Gastrocnemius medialis (tissue), 4 donors: ENCODE measurements at regions not wholly inside any gene's neighbourhood (a gene's known extent, or its start where the extent isn't known, plus 50 kb on each side); places are given as distances from the start of the nearest gene placed in this dataset.

Experiments used
- ATAC-seq, 2 donors: fragments of 150-250 bp; one replicate each; pipeline ENCODE4 v1.9.1; 2016
- DNase-seq, 2 donors: peaks; one replicate each; pipeline ENCODE4 v3.0.0-alpha.2; 2019
- H3K27ac ChIP-seq, 4 donors: fragments of 200-600 bp; sonication (generic); 1 replicate in 1 of 4; 2 replicates in 3 of 4; pipeline ENCODE4 v1.5.1; 2016 to 2018; ENCODE audit warnings: mild to moderate bottlenecking in 2 of 4, moderate library complexity in 1 of 4
- H3K27me3 ChIP-seq, 3 donors: fragments of 200-600 bp; sonication (generic) in 2 of 3; 1 replicate in 1 of 3; 2 replicates in 2 of 3; pipeline versions ENCODE4 v1.5.1 to v1.6.0; 2016 to 2019; ENCODE audit warnings: mild to moderate bottlenecking in 1 of 3, moderate library complexity in 1 of 3
- H3K36me3 ChIP-seq, 2 donors: fragments of 200-600 bp; sonication (generic) in 1 of 2; one replicate each; pipeline ENCODE4 v1.5.1; 2017 to 2018
- H3K4me1 ChIP-seq, 2 donors: fragments of 200-600 bp; sonication (generic) in 1 of 2; one replicate each; pipeline ENCODE4 v1.5.1; 2016 to 2017; ENCODE audit warnings: mild to moderate bottlenecking in 2 of 2
- H3K4me3 ChIP-seq, 4 donors: fragments of 200-600 bp; sonication (generic) in 3 of 4; 1 replicate in 1 of 4; 2 replicates in 3 of 4; pipeline ENCODE4 v1.5.1; 2016 to 2019; ENCODE audit warnings: mild to moderate bottlenecking in 2 of 4
- H3K9me3 ChIP-seq, 3 donors: fragments of 200-600 bp; sonication (generic) in 2 of 3; 1 replicate in 1 of 3; 2 replicates in 2 of 3; pipeline ENCODE4 v1.5.1; 2016 to 2019
- CTCF ChIP-seq, 5 experiments: fragments of 450-650 bp in 3 of 5; fragments of 200-600 bp in 2 of 5; sonication (generic) in 2 of 5; IDR thresholded peaks in 4 of 5; conservative IDR thresholded peaks in 1 of 5; 1 replicate in 4 of 5; 2 replicates in 1 of 5; pipeline ENCODE4 v1.5.1; 2016 to 2019; ENCODE audit warnings: antibody characterized with exemption in 5 of 5, mild to moderate bottlenecking in 3 of 5, moderate library complexity in 3 of 5
- POLR2A ChIP-seq, 2 donors: fragments of 450-650 bp; IDR thresholded peaks; one replicate each; pipeline ENCODE4 v1.6.1; 2017; ENCODE audit warnings: antibody characterized with exemption in 2 of 2, mild to moderate bottlenecking in 2 of 2, moderate library complexity in 2 of 2
- in situ Hi-C, 4 donors: fragments of 200-750 bp; cut with MboI; loops; one replicate each; pipeline versions ENCODE4 v1.15.0 to v1.8.0; 2017; ENCODE audit warnings: low sequenced_read_pairs in 4 of 4
- intact Hi-C: fragments of 100-400 bp; cut with DNase I; formaldehyde crosslinking; loops from one replicate; pipeline ENCODE4 v1.15.1; 2023; ENCODE audit warnings: low total_unique reads

- no peak overlapping the region for H3K27ac ChIP-seq
- intact Hi-C loops: no loop called here
- ATAC-seq: no peak
- no peaks in the 10 kb centered on the region for H3K27me3 ChIP-seq
- in situ Hi-C loops: no loop called here
- no peaks in the 10 kb centered on the region for H3K36me3 ChIP-seq
- H3K4me1 ChIP-seq: no peaks in the 10 kb centered on the region
- no peak for TF ChIP-seq POLR2A (IDR thresholded peaks at IDR 0.05)
- no peak for TF ChIP-seq CTCF (IDR thresholded peaks at IDR 0.05 in 4 of 5, conservative IDR thresholded peaks at IDR 0.05 in 1 of 5)
- no peaks in the 10 kb centered on the region for H3K9me3 ChIP-seq
- DNase-seq: no peak
- no peak overlapping the region for H3K4me3 ChIP-seq
These were observed 482.6 kb downstream of the TSN start for GRCh38 chr2:122238006-122238559.

GRCh38 chr2:122239440-122239839 is 484.0 kb downstream of the TSN start:
- Histone ChIP-seq H3K27ac (no peak overlapping the region), H3K4me1 (no peaks in the 10 kb centered on the region), H3K36me3 (no peaks in the 10 kb centered on the region), H3K27me3 (no peaks in the 10 kb centered on the region), H3K4me3 (no peak overlapping the region), H3K9me3 (no peaks in the 10 kb centered on the region)
- in situ Hi-C loops: no loop called here
- DNase-seq: no peak
- intact Hi-C loops: no loop called here
- ATAC-seq: no peak
- no peak for TF ChIP-seq CTCF (IDR thresholded peaks at IDR 0.05 in 4 of 5, conservative IDR thresholded peaks at IDR 0.05 in 1 of 5)
- TF ChIP-seq POLR2A (IDR thresholded peaks at IDR 0.05): no peak

GRCh38 chr2:122244598-122245229 is 489.3 kb downstream of the TSN start:
- no peaks in the 10 kb centered on the region for H3K4me1 ChIP-seq
- H3K4me3 ChIP-seq: no peak overlapping the region
- no peak for DNase-seq
- TF ChIP-seq POLR2A (IDR thresholded peaks at IDR 0.05) (no peak), CTCF (IDR thresholded peaks at IDR 0.05 in 4 of 5, conservative IDR thresholded peaks at IDR 0.05 in 1 of 5) (no peak)
- intact Hi-C loops: no loop called here
- in situ Hi-C loops: no loop called here
- no peaks in the 10 kb centered on the region for H3K9me3 ChIP-seq
- peaks cover 0 to 2% (median 0%) of the 10 kb centered on the region in 3 donors for H3K27me3 ChIP-seq
- no peak overlapping the region for H3K27ac ChIP-seq
- ATAC-seq: no peak
- H3K36me3 ChIP-seq: no peaks in the 10 kb centered on the region

GRCh38 chr2:122249673-122250072 is 494.2 kb downstream of the TSN start:
- in situ Hi-C loops: no loop called here
- no peak for DNase-seq
- Histone ChIP-seq H3K4me1 (no peaks in the 10 kb centered on the region), H3K36me3 (no peaks in the 10 kb centered on the region), H3K4me3 (no peak overlapping the region), H3K27ac (no peak overlapping the region), H3K9me3 (no peaks in the 10 kb centered on the region), H3K27me3 (peaks cover 0 to 2% (median 0%) of the 10 kb centered on the region in 3 donors)
- TF ChIP-seq CTCF (IDR thresholded peaks at IDR 0.05 in 4 of 5, conservative IDR thresholded peaks at IDR 0.05 in 1 of 5) (no peak), POLR2A (IDR thresholded peaks at IDR 0.05) (no peak)
- ATAC-seq: no peak
- intact Hi-C loops: no loop called here

GRCh38 chr2:122251158-122251557 is 495.7 kb downstream of the TSN start:
- ATAC-seq: no peak
- intact Hi-C loops: no loop called here

More at GRCh38 chr2:122251158-122251557, 495.7 kb downstream of the TSN start:
- in situ Hi-C loops: no loop called here
- no peak for DNase-seq
- Histone ChIP-seq H3K27me3 (peaks cover 0 to 2% (median 0%) of the 10 kb centered on the region in 3 donors), H3K36me3 (no peaks in the 10 kb centered on the region), H3K27ac (no peak overlapping the region), H3K4me3 (no peak overlapping the region), H3K9me3 (no peaks in the 10 kb centered on the region), H3K4me1 (no peaks in the 10 kb centered on the region)
- TF ChIP-seq POLR2A (IDR thresholded peaks at IDR 0.05): no peak
- TF ChIP-seq CTCF (IDR thresholded peaks at IDR 0.05 in 4 of 5, conservative IDR thresholded peaks at IDR 0.05 in 1 of 5): no peak
